Globus pallidus (tissue), 1 donor: ENCODE measurements at regions not wholly inside any gene's neighbourhood (a gene's known extent, or its start where the extent isn't known, plus 50 kb on each side); places are given as distances from the start of the nearest gene placed in this dataset.
"Not testable (repeated sequence)": the region's sequence is repeated elsewhere in the genome, so short reads cannot be mapped to it uniquely, and the experiment has no call there.

Source experiments
- DNase-seq: peaks from one replicate; pipeline ENCODE4 v3.0.0-alpha.2; 2015; ENCODE audit warnings: low spot score

- no peak for DNase-seq
These were observed 143.8 kb downstream of the FGF1 start for GRCh38 chr5:142542078-142542477.

GRCh38 chr5:142540922-142541422 lies 144.9 kb downstream of the FGF1 start:
- peak; percentile 8 for DNase-seq

- no peak for DNase-seq
These were observed 146.6 kb downstream of the FGF1 start for GRCh38 chr5:142539154-142539740.

DNA sequence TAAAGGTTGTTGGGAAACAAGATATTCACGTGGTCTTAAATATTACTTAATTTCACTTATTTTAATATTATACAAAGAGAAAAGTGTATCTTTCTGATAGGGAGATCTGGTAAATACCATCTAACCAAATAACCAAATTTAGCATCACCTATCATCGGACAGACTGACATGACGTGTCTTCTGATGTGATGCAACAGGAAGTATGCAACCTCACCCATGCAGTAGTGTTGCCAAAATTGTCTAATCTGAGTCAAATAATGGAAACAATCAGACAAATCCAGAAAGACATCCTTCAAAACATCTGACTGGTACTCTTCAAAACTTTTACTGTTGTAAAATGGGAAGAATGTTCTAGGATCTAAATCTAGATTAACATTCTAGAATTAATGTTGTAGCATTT lies 148.0 kb downstream of the FGF1 start:
- DNase-seq, result no peak

- DNase-seq, result no peak
These were observed 153.1 kb downstream of the FGF1 start for GRCh38 chr5:142532781-142533176.

DNA sequence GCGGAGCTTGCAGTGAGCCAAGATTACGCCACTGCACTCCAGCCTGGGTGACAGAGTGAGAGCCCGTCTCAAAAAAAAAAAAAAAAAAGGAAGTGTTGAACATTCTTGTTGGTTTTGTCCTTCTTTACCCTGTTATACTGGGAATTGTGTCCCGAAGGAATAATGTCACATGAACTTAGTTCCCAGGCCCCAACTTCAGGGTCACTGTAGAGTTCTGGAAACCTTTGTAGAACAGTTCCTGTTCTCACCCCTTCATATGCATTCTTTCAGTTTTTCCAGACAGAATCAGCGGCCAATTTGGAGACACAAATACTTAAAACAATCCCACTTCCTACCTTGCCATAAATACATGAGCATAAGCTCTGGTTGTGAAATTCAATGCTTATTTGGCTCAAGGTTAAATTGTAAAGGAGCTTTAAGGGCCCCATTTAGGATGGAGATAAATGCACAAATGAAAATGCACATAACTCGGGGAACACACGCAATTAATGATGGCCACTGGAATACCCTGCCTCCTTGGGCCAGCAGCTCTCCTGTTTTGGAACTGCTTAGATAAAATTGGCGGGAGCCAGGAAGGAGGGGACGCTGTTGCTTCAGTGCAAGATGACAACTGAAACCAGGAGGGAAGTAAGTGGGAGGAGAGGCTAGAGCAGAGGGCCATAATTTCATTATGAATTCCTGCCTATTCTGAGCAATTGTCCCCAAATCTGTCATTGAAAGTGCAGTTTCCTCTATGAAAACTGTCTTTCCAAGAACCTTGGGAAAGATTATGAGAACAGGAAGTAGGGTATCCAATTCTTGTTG lies 153.7 kb downstream of the FGF1 start:
- no peak for DNase-seq

- no peak for DNase-seq
These were observed 155.0 kb downstream of the FGF1 start for GRCh38 chr5:142530904-142531303.

- DNase-seq, result no peak
These were observed 156.1 kb downstream of the FGF1 start for GRCh38 chr5:142529626-142530278.

- DNase-seq, result no peak
These were observed 158.1 kb downstream of the FGF1 start for GRCh38 chr5:142527664-142528295.

- no peak for DNase-seq
These were observed 158.7 kb downstream of the FGF1 start for GRCh38 chr5:142527234-142527633.

GRCh38 chr5:142522983-142523382 lies 162.9 kb downstream of the FGF1 start:
- DNase-seq, result no peak

GRCh38 chr5:142521706-142522105 lies 164.2 kb downstream of the FGF1 start:
- no peak for DNase-seq

DNA sequence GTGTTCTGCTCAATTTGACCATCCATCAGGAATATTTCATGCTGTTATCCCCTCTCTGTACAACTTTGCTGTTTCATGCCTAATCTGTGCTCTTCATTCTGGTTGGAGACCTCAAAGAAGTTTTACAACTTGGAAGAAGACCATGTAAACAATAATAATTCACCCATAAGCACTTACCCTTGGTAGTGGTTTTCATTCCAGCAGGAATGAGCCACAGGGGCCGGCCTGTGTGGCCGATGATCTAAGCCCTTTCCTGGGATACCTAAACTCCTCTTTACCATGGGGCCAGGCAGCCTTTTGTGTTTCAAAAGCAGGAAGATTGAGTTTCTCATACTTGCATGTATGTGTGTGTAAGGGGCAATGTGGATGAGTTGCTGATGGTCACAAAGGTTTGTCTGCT lies 165.0 kb downstream of the FGF1 start:
- DNase-seq, result no peak

DNA sequence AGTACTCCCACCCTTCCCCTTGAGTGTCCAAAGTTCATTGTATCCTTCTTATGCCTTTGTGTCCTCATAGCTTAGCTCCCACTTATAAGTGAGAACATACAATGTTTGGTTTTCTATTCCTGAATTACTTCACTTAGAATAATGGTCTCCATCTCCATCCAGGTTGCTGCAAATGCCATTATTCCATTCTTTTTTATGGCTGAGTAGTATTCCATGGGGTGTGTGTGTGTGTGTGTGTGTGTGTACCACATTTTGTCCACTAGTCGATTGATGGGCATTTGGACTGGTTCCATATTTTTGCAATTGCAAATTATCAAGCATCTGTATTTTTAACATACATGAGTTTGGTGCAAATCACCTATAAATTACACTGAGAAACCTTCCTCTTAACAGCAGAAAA lies 166.0 kb downstream of the FGF1 start:
- DNase-seq, result not testable (repeated sequence)

GRCh38 chr5:142517840-142518239 lies 168.1 kb downstream of the FGF1 start:
- DNase-seq, result no peak

- no peak for DNase-seq
These were observed 169.2 kb downstream of the FGF1 start for GRCh38 chr5:142516732-142517131.

DNA sequence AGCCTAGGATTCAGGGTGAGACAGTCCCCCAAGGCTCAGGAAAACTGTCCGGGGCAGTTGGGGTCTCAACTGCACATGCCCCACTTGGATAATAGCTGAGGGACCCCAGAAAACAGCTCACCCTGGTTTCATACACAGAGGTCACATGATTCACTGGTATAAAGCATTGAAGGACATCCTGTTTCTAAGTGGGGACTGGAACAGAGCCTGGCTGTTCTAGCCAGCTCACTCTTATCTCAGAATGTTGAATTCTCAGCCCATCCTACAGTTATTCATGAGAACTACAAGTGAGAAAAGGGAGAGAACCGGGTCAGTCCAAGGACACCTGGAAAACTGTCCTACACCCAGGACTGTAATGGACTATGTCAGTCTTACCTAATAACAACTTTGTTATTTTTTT lies 170.9 kb downstream of the FGF1 start:
- DNase-seq, result no peak

- DNase-seq, result no peak
These were observed 171.7 kb downstream of the FGF1 start for GRCh38 chr5:142514196-142514595.

- peak; percentile 24 for DNase-seq
These were observed 173.5 kb downstream of the FGF1 start for GRCh38 chr5:142512043-142513042.

- DNase-seq, result peak; percentile 23
These were observed 174.5 kb downstream of the FGF1 start for GRCh38 chr5:142511358-142511757.

- DNase-seq, result no peak
These were observed 176.9 kb downstream of the FGF1 start for GRCh38 chr5:142509026-142509425.
